ENCODE measurements at regions not wholly inside any gene's neighbourhood (a gene's known extent, or its start where the extent isn't known, plus 50 kb on each side); places are given as distances from the start of the nearest gene placed in this dataset.
"Not testable (repeated sequence)": the region's sequence is repeated elsewhere in the genome, so short reads cannot be mapped to it uniquely, and the experiment has no call there.

GRCh38 chr2:176424746-176425145, 155.5 kb downstream of the MTX2 start:
- no peak overlapping the region for H3K4me3 ChIP-seq (ENCODE audit: low read length)
- H3K36me3 Mint-ChIP-seq = no peaks in the 10 kb centered on the region
- 69% methylated on average over 2 of the region's 2 CpGs for WGBS (ENCODE audit: insufficient coverage)
- H3K4me1 Mint-ChIP-seq = no peaks in the 10 kb centered on the region
- H3K27ac ChIP-seq (ENCODE audit: low read length) = no peak overlapping the region
- no peaks in the 10 kb centered on the region for H3K4me1 ChIP-seq (ENCODE audit: control insufficient read depth, insufficient read depth, low read length)
- H3K9me3 ChIP-seq (ENCODE audit: control insufficient read depth, insufficient read depth, low read length) = no peaks in the 10 kb centered on the region
- intact Hi-C loops (cut with micrococcal nuclease) = no loop called here
- H3K36me3 ChIP-seq (ENCODE audit: control insufficient read depth, insufficient read depth, low read length) = no peaks in the 10 kb centered on the region
- no peak overlapping the region for H3K4me3 Mint-ChIP-seq
- ATAC-seq (no peak), DNase-seq (no peak)
- H3K27ac Mint-ChIP-seq = no peak overlapping the region
- peaks cover 0 to 3% of the 10 kb centered on the region in 2 donors for H3K9me3 Mint-ChIP-seq
- H3K27me3 ChIP-seq (ENCODE audit: control insufficient read depth, insufficient read depth, low read length) = no peaks in the 10 kb centered on the region
- TF ChIP-seq CTCF (IDR thresholded peaks at IDR 0.05) = no peak
- H3K27me3 Mint-ChIP-seq (ENCODE audit: low read depth in 2 of 2) = peaks cover 11 to 39% of the 10 kb centered on the region in 2 donors

DNA sequence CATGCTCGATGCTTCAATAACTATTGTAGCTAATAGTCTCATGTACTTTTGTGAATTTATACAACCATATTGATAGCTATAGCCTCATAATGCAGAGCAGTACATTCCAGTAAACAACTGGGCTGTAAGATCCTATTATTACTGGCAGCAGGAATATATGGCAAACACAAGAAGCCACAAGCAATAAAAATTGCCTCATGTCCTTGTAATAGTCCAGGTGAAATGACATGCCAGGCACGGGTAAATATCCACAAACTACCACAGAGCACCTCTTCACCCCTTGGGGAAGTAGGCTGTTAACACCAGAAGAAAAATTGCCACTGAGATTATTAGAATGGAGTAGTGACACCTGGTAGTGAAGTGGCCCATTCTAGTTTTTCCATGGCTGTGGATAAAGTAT, 158.3 kb downstream of the MTX2 start:
- Histone ChIP-seq H3K4me3 (ENCODE audit: low read length) (no peak overlapping the region), H3K27ac (ENCODE audit: low read length) (no peak overlapping the region), H3K9me3 (ENCODE audit: control insufficient read depth, insufficient read depth, low read length) (no peaks in the 10 kb centered on the region), H3K4me1 (ENCODE audit: control insufficient read depth, insufficient read depth, low read length) (no peaks in the 10 kb centered on the region), H3K36me3 (ENCODE audit: control insufficient read depth, insufficient read depth, low read length) (no peaks in the 10 kb centered on the region), H3K27me3 (ENCODE audit: control insufficient read depth, insufficient read depth, low read length) (no peaks in the 10 kb centered on the region)
- Mint-ChIP-seq H3K27me3 (ENCODE audit: low read depth in 2 of 2) (peaks cover 14 to 34% of the 10 kb centered on the region in 2 donors), H3K27ac (no peak overlapping the region), H3K4me1 (no peaks in the 10 kb centered on the region), H3K36me3 (no peaks in the 10 kb centered on the region), H3K9me3 (peaks cover 0 to 3% of the 10 kb centered on the region in 2 donors), H3K4me3 (no peak overlapping the region)
- no peak for TF ChIP-seq CTCF (IDR thresholded peaks at IDR 0.05)
- WGBS (ENCODE audit: insufficient coverage) = no CpG with 5 or more reads among the region's 2 CpGs
- intact Hi-C loops (cut with micrococcal nuclease) = no loop called here
- no peak for DNase-seq
- ATAC-seq = no peak

DNA sequence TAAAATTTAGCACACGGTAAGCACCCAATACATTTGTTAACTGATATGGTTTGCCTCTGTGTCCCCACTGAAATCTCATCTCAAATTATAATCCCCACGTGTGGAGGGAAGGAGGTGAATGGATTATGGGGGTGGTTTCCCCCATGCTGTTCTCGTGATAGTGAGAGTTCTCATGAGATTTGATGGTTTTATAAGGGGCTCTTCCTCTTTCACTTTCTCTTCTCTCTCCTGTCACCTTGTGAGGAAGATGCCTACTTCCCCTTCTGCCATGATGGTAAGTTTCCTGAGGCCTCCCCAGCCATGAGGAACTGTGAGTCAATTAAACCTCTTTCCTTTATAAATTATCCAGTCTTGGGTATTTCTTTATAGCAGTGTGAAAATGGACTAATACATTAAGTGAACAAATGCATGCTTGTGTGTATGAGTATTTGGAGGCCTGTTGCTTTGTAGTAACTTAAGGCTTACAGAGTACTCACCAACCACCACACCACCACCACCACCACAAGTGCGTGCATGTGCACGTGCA, 159.8 kb downstream of the MTX2 start:
- H3K4me1 ChIP-seq (ENCODE audit: control insufficient read depth, insufficient read depth, low read length); H3K4me1 Mint-ChIP-seq; DNase-seq; H3K4me3 Mint-ChIP-seq; H3K4me3 ChIP-seq (ENCODE audit: low read length); intact Hi-C loops (cut with micrococcal nuclease); H3K9me3 Mint-ChIP-seq; ATAC-seq; H3K9me3 ChIP-seq (ENCODE audit: control insufficient read depth, insufficient read depth, low read length); H3K27ac Mint-ChIP-seq; H3K27me3 ChIP-seq (ENCODE audit: control insufficient read depth, insufficient read depth, low read length); H3K36me3 ChIP-seq (ENCODE audit: control insufficient read depth, insufficient read depth, low read length); H3K36me3 Mint-ChIP-seq; H3K27ac ChIP-seq (ENCODE audit: low read length): not testable (repeated sequence)
- 100% methylated on average over 1 of the region's 5 CpGs for WGBS (ENCODE audit: insufficient coverage)
- H3K27me3 Mint-ChIP-seq (ENCODE audit: low read depth in 2 of 2) = peaks cover 15 to 41% of the 10 kb centered on the region in 2 donors

- Mint-ChIP-seq H3K4me1 (no peaks in the 10 kb centered on the region), H3K36me3 (no peaks in the 10 kb centered on the region), H3K27ac (no peak overlapping the region), H3K27me3 (ENCODE audit: low read depth in 2 of 2) (peaks cover 19 to 49% of the 10 kb centered on the region in 2 donors), H3K4me3 (no peak overlapping the region), H3K9me3 (peaks cover 2 to 6% of the 10 kb centered on the region in 2 donors)
- intact Hi-C loops (cut with micrococcal nuclease) = no loop called here
- DNase-seq (no peak), ATAC-seq (no peak)
- H3K4me1 ChIP-seq (ENCODE audit: control insufficient read depth, insufficient read depth, low read length) = no peaks in the 10 kb centered on the region
- H3K27ac ChIP-seq (ENCODE audit: low read length) = no peak overlapping the region
- TF ChIP-seq CTCF (IDR thresholded peaks at IDR 0.05) = no peak
- peaks cover 3% of the 10 kb centered on the region for H3K9me3 ChIP-seq (ENCODE audit: control insufficient read depth, insufficient read depth, low read length)
- no peaks in the 10 kb centered on the region for H3K36me3 ChIP-seq (ENCODE audit: control insufficient read depth, insufficient read depth, low read length)
- H3K27me3 ChIP-seq (ENCODE audit: control insufficient read depth, insufficient read depth, low read length) = no peaks in the 10 kb centered on the region
- WGBS (ENCODE audit: insufficient coverage) = 33% methylated on average over 1 of the region's 2 CpGs
- no peak overlapping the region for H3K4me3 ChIP-seq (ENCODE audit: low read length)
These were observed 163.2 kb downstream of the MTX2 start for GRCh38 chr2:176432434-176432833.

Data from natural killer cell (primary cell).